HepG2 (cell line): ENCODE measurements at regions not wholly inside any gene's neighbourhood (a gene's known extent, or its start where the extent isn't known, plus 50 kb on each side); places are given as distances from the start of the nearest gene placed in this dataset.

Source experiments
- ATAC-seq: fragments of 200-7000 bp; cut with Tn5 transposase; 3 replicates; pipeline ENCODE4 v1.9.1; 2020; ENCODE audit warnings: mild to moderate bottlenecking, moderate library complexity
- BruUV-seq: library from RNA; stranded (reverse); fragments of 400-500 nt; replicated peaks from 2 replicates; lab custom pipeline; 2021; lab: Mats Ljungman, UMichigan
- CTCF ChIA-PET: fragments of 300-600 bp; formaldehyde crosslinking; extraction: SDS; loops from one replicate; lab custom pipeline; 2021; ENCODE audit warnings: low total read pairs, inconsistent platforms, low intra/inter-chr PET ratio; lab: Yijun Ruan, JAX
- POLR2A ChIA-PET: fragments of 350-600 bp; sonication (Branson Sonifier 250); formaldehyde crosslinking; loops from one replicate; lab custom pipeline; 2020; ENCODE audit warnings: antibody characterized with exemption, inconsistent platforms; lab: Yijun Ruan, JAX
- DNase-seq: peaks from one replicate; pipeline ENCODE4 v3.0.0-alpha.2; 2015; ENCODE audit warnings: low spot score
- FAIRE-seq: peaks from 3 replicates; lab custom pipeline; 2011; peaks lifted over from hg19 to GRCh38; lab: Jason Lieb, UNC
- H2AFZ ChIP-seq: one replicate; pipeline ENCODE4 v1.6.1; 2011; ENCODE audit warnings: low read length, inconsistent platforms
- H3K27ac ChIP-seq: fragments of 300-600 bp; 3 replicates; pipeline ENCODE4 v1.8.0; 2011; ENCODE audit warnings: mixed run types, mild to moderate bottlenecking, mixed read lengths, low read length, inconsistent platforms; ENCODE audit not compliant: insufficient read depth; ENCODE audit errors: extremely low read length
- H3K27me3 ChIP-seq, 2 experiments: fragments of 200-600 bp in 1 of 2; 2 replicates in 1 of 2; 3 replicates in 1 of 2; pipeline versions ENCODE4 v1.6.0 to v1.8.0; 2011; ENCODE audit warnings: low read length in 2 of 2, mild to moderate bottlenecking in 2 of 2, moderate library complexity in 2 of 2, inconsistent platforms in 1 of 2; ENCODE audit not compliant: insufficient read depth in 2 of 2, control insufficient read depth in 1 of 2
- H3K36me3 ChIP-seq, 2 experiments: fragments of 200-600 bp in 1 of 2; replicated peaks in 1 of 2; 2 replicates in 1 of 2; 3 replicates in 1 of 2; pipeline versions ENCODE4 v1.5.1 to v1.8.0; 2011; ENCODE audit warnings: low read length in 2 of 2, inconsistent platforms in 1 of 2; ENCODE audit not compliant: insufficient read depth in 2 of 2, control insufficient read depth in 1 of 2
- H3K4me1 ChIP-seq: 2 replicates; pipeline ENCODE4 v1.5.1; 2012; ENCODE audit warnings: low read length, inconsistent platforms; ENCODE audit not compliant: insufficient read depth
- H3K4me2 ChIP-seq: 2 replicates; pipeline ENCODE4 v1.6.0; 2011; ENCODE audit warnings: low read depth, low read length, inconsistent platforms
- H3K4me3 ChIP-seq, 3 experiments: fragments of 200-600 bp in 1 of 3; sonication (generic), shearing (Covaris generic) in 1 of 3; replicated peaks in 1 of 3; 2 replicates each; pipeline ENCODE4 v1.5.1; 2011 to 2016; ENCODE audit warnings: low read length in 3 of 3, inconsistent platforms in 2 of 3, low read depth in 2 of 3, mild to moderate bottlenecking in 2 of 3, control low read depth in 1 of 3, mixed read lengths in 1 of 3; ENCODE audit not compliant: insufficient read depth in 1 of 3
- H3K79me2 ChIP-seq: one replicate; pipeline ENCODE4 v1.6.1; 2011; ENCODE audit warnings: low read length, inconsistent platforms; ENCODE audit not compliant: insufficient read depth
- H3K9ac ChIP-seq: 2 replicates; pipeline ENCODE4 v1.6.0; 2011; ENCODE audit warnings: mild to moderate bottlenecking, low read depth, low read length, inconsistent platforms; ENCODE audit not compliant: insufficient read depth
- H3K9me3 ChIP-seq: 2 replicates; pipeline ENCODE4 v1.5.1; 2012; ENCODE audit warnings: mild to moderate bottlenecking, low read length
- H4K20me1 ChIP-seq: 2 replicates; pipeline ENCODE4 v1.6.0; 2011; ENCODE audit warnings: inconsistent platforms, mild to moderate bottlenecking, low read length, moderate library complexity; ENCODE audit not compliant: insufficient read depth
- NR3C1 ChIP-seq: sonication (generic); formaldehyde crosslinking; IDR thresholded peaks from 2 replicates; pipeline ENCODE4 v1.4.0; 2020; ENCODE audit warnings: missing genetic modification reagents
- RORA ChIP-seq: sonication (generic); formaldehyde crosslinking; IDR thresholded peaks from 2 replicates; pipeline ENCODE4 v1.5.0; 2020; ENCODE audit warnings: mild to moderate bottlenecking, missing genetic modification reagents, moderate library complexity
- ZNF564 ChIP-seq: sonication (generic); formaldehyde crosslinking; IDR thresholded peaks from 2 replicates; pipeline ENCODE4 v1.8.1; 2023; ENCODE audit warnings: mild to moderate bottlenecking, missing genetic modification reagents
- ZNF7 ChIP-seq: IDR thresholded peaks from 2 replicates; pipeline ENCODE4 v1.6.1; 2016; ENCODE audit warnings: missing biosample characterization, missing genetic modification reagents
- ZNF709 ChIP-seq: sonication (generic); formaldehyde crosslinking; IDR thresholded peaks from 2 replicates; pipeline ENCODE4 v1.5.0; 2020; ENCODE audit warnings: mild to moderate bottlenecking, missing genetic modification reagents
- WGBS: methylation state at CpG from one replicate; pipeline ENCODE4 v1.1.6; 2017; ENCODE audit warnings: low lambda C conversion rate; 5-methylcytosine and 5-hydroxymethylcytosine counted together
- in situ Hi-C: cut with HindIII; loops from 2 replicates; pipeline ENCODE4 v1.10.0; 2017; ENCODE audit warnings: low pct_unique_long_range_greater_than_20kb; ENCODE audit not compliant: extremely low pct_ligation_motif_present
- intact Hi-C: fragments of 100-400 bp; cut with micrococcal nuclease; formaldehyde crosslinking; loops from one replicate; pipeline ENCODE4 v1.10.0; 2022; ENCODE audit not compliant: unreplicated experiment
- TF ChIP-seq, protein P1 (sequence below): conservative IDR thresholded peaks from 2 replicates; pipeline ENCODE4 v1.6.1; 2018; ENCODE audit warnings: missing genetic modification reagents
- TF ChIP-seq, protein P2 (sequence below): sonication (generic); formaldehyde crosslinking; IDR thresholded peaks from 2 replicates; pipeline ENCODE4; 2020; ENCODE audit warnings: missing genetic modification reagents, mild to moderate bottlenecking, borderline replicate concordance

DNA sequence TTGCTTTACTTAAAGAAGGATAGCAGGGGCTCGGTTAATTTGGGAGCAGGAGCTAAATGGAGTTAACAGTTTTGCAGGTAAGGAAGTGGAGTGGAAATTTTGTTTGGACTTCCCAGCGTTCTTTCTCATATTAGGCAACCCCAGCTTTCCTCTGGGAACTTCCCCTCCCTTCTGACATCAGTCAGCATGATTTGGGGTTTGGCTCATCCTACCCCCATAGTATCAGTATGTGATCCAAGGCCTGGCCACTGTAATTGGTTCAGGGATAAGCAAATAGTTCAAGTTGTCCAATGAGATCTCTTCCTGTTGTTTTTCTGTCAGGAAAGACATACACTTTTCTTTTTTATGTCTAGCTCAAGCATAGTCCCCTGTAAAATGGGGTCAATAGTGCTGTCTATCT is 125.6 kb upstream of the CDK6 start:
- H3K36me3 ChIP-seq: no peaks in the 10 kb centered on the region
- H3K9ac ChIP-seq: no peak overlapping the region
- POLR2A ChIA-PET: no interaction called here
- H3K4me2 ChIP-seq: no peak overlapping the region
- CTCF ChIA-PET: no interaction called here
- H3K4me3 ChIP-seq: no peak overlapping the region
- BruUV-seq: no TSS peak
- FAIRE-seq (no peak), DNase-seq (no peak)
- no peak overlapping the region for H2AFZ ChIP-seq
- no peaks in the 10 kb centered on the region for H3K27me3 ChIP-seq
- H3K9me3 ChIP-seq: no peaks in the 10 kb centered on the region
- no peak overlapping the region for H3K27ac ChIP-seq
- no peaks in the 10 kb centered on the region for H3K79me2 ChIP-seq
- H3K4me1 ChIP-seq: no peaks in the 10 kb centered on the region
- in situ Hi-C loops: no loop called here
- TF ChIP-seq ZNF564: no peak
- TF ChIP-seq ZNF709 (CRISPR knock-in tag): no peak
- TF ChIP-seq, protein P1, sequence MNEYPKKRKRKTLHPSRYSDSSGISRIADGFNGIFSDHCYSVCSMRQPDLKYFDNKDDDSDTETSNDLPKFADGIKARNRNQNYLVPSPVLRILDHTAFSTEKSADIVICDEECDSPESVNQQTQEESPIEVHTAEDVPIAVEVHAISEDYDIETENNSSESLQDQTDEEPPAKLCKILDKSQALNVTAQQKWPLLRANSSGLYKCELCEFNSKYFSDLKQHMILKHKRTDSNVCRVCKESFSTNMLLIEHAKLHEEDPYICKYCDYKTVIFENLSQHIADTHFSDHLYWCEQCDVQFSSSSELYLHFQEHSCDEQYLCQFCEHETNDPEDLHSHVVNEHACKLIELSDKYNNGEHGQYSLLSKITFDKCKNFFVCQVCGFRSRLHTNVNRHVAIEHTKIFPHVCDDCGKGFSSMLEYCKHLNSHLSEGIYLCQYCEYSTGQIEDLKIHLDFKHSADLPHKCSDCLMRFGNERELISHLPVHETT: no peak
- TF ChIP-seq, all 625 proteins: peak for 0
- intact Hi-C loops: no loop called here
- WGBS: 2% methylated on average over 2 of the region's 2 CpGs
- no peaks in the 10 kb centered on the region for H4K20me1 ChIP-seq
- ATAC-seq: no peak

DNA sequence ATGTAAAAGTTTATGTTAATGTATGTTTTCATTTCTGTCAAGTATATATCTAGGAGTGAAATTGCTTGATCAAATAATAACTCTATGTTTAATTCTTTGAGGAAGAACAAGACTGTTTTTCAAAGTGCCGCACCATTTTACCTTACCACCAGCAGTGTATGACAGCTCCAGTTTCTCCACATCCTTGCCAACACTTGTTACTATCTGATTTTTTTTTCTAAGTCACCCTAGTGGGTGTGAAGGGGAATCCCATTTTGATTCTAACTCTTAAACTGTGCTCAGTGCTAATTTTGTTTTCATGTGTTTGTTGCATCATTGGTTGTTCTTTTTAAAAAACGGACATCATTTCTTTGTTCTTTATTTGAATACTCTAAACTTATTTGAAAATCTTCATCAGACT is 120.2 kb upstream of the CDK6 start:
- no peak overlapping the region for H3K9ac ChIP-seq

More for the DNA sequence above, 120.2 kb upstream of the CDK6 start:
- ATAC-seq (no peak), DNase-seq (no peak), FAIRE-seq (no peak)
- Histone ChIP-seq H3K9me3 (no peaks in the 10 kb centered on the region), H3K36me3 (no peaks in the 10 kb centered on the region), H3K27me3 (no peaks in the 10 kb centered on the region), H4K20me1 (no peaks in the 10 kb centered on the region), H3K4me1 (no peaks in the 10 kb centered on the region), H3K27ac (no peak overlapping the region), H2AFZ (no peak overlapping the region), H3K4me3 (no peak overlapping the region), H3K79me2 (no peaks in the 10 kb centered on the region), H3K4me2 (no peak overlapping the region)
- POLR2A ChIA-PET: no interaction called here
- intact Hi-C loops (loop anchor here (1.0 kb wide), 1 partner anchor 13 kb away; no protein-coding TSS in a partner anchor), in situ Hi-C loops (no loop called here)
- WGBS: 0% methylated on average over 2 of the region's 2 CpGs
- CTCF ChIA-PET: no interaction called here
- no TSS peak for BruUV-seq
- TF ChIP-seq, protein P2, sequence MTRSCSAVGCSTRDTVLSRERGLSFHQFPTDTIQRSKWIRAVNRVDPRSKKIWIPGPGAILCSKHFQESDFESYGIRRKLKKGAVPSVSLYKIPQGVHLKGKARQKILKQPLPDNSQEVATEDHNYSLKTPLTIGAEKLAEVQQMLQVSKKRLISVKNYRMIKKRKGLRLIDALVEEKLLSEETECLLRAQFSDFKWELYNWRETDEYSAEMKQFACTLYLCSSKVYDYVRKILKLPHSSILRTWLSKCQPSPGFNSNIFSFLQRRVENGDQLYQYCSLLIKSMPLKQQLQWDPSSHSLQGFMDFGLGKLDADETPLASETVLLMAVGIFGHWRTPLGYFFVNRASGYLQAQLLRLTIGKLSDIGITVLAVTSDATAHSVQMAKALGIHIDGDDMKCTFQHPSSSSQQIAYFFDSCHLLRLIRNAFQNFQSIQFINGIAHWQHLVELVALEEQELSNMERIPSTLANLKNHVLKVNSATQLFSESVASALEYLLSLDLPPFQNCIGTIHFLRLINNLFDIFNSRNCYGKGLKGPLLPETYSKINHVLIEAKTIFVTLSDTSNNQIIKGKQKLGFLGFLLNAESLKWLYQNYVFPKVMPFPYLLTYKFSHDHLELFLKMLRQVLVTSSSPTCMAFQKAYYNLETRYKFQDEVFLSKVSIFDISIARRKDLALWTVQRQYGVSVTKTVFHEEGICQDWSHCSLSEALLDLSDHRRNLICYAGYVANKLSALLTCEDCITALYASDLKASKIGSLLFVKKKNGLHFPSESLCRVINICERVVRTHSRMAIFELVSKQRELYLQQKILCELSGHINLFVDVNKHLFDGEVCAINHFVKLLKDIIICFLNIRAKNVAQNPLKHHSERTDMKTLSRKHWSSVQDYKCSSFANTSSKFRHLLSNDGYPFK: no peak
- TF ChIP-seq RORA (CRISPR knock-in tag) (no peak), ZNF7 (CRISPR knock-in tag) (peak; percentile 78), NR3C1 (CRISPR knock-in tag) (no peak)
